ENCODE measurements at regions not wholly inside any gene's neighbourhood (a gene's known extent, or its start where the extent isn't known, plus 50 kb on each side); places are given as distances from the start of the nearest gene placed in this dataset.

- peak; percentile 38 for DNase-seq (ENCODE audit: low read depth)
Observed at GRCh38 chr18:23077493-23078256, 57.6 kb upstream of the CABLES1 start.

GRCh38 chr18:23085066-23085465 is 50.2 kb upstream of the CABLES1 start:
- no peak for DNase-seq (ENCODE audit: low read depth)
